NCI-H2081 (cell line): ENCODE measurements at regions not wholly inside any gene's neighbourhood (a gene's known extent, or its start where the extent isn't known, plus 50 kb on each side); places are given as distances from the start of the nearest gene placed in this dataset.
"Not testable (repeated sequence)": the region's sequence is repeated elsewhere in the genome, so short reads cannot be mapped to it uniquely, and the experiment has no call there.

Source experiments
- DNase-seq, 2 experiments: peaks; one replicate each; lab custom pipeline; 2025; lab: John Stamatoyannopoulos, UW

DNA sequence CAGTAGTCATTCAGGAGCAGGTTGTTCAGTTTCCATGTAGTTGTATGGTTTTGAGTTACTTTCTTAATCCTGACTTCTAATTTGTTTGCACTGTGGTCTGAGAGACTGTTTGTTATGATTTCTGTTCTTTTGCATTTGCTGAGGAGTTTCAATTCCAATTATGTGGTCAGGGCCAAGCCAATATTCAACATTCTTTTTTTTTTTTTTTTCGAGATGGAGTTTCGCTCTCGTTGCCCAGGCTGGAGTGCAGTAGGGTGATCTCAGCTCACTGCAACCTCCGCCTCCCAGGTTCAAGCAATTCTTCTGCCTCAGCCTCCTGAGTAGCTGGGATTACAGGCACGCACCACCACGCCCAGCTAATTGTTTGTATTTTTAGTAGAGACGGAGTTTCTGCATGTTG is 145.9 kb upstream of the NEGR1 start:
- DNase-seq: not testable (repeated sequence)

DNA sequence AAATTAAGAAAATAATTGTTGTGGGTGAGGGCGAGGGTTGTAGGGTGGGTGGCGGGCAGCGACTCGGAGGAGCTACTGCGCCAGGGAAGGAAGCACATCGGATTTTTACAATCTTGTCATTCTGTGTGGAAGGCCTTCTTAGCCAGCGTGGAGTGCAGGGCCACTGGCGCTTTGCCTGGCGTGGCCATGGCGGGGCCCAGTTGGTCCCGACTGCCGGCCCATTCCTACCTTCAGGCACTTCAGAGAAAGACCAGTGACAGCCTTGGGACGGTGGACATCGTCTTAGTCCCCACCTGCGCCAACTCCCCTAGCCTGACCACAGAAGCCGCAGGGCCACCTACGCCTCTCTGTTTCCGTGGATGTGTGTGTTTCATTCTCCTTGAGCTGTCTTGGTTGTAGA is 136.9 kb upstream of the NEGR1 start:
- no peak for DNase-seq

DNA sequence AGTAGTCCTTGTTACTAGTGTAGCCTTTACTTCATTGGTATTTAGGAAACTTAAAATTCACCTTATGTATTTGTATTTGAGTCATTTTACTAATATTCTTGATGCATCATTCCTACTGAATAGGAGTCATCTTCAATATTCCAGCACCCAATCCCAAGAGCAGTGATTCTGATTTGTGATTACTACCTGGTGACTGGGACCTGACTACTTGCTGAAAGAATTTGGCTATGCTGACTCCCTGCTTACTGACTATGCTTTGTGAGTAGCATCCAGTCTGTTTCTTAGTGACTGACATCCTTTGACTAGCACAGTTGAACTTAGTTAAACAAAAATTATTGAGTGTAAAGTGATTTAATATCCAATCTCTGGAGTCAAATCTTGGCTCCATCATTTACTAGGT is 129.9 kb upstream of the NEGR1 start:
- DNase-seq: no peak

DNA sequence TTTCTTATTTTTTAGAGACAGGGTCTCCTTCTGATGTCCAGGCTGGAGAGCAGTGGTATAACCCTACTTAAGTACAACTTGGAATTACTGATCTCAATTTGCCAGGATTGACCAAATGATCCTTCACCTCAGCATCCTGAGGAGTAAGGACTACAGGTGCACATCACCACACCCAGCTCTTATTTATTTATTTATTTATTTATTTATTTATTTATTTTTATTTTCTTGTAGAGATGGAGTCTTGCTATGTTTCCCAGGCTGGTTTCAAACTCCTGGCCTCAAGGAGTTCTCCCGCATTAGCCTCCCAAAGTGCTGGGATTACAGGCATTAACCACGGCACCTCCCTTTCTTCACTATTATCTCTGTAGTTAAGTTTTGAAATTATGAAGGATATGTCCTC is 117.5 kb upstream of the NEGR1 start:
- DNase-seq: no peak

DNA sequence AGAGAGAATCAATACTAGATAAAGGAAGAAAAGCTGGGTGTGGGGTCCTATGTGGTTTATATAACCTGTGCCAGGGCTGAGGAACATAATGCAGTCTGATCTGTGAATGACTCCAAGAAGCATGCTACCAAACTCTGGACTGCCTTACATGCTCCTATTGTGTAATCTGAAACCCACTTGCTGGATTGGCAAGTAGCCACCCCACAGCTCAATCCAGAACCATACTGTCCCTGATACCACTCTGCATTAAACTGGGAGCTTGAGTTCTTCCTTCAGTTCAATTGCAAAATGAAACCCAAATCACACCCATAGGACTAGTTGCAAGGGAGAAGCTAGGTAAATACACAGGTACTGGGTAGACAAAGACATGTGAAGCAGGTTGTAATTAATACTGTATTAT is 115.4 kb upstream of the NEGR1 start:
- peak in 1 of 2 experiments; percentile 14 for DNase-seq

DNA sequence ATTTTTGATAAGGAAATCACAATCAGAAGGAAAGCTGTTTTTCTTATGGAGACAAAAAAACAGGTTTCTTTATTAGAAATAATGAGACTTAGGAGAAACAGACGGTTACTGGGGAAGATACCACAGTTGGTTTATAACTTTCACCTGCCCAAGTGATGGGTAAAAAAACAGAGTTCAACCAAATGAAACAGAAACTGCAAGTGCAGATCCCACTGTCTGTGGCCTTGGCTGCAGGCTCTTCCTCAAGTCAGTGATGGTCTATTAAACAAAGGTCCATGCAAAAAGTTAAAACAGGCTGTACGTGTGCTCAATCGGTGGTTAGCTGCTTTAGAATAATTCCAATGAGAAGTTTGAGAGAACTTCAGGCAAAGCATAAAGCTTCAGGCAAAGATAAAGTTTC is 112.1 kb upstream of the NEGR1 start:
- DNase-seq: no peak

DNA sequence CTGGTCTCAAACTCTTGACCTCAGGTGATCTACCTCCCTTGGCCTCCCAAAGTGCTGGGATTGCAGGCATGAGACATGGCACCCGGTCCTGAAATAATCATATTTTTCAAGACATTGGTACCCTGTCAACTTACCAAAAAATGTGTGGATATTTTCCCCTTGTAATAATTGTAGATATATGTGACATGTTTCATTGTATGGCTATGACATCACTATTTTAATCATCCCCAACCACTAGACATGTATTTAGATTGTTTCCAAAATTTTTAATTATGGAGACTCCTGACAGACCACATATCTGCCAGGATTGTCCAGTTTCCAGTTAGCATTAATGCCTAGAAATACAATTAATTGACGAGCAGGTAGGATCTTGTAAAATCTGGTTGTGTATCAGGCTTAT is 96.7 kb upstream of the NEGR1 start:
- no peak for DNase-seq

DNA sequence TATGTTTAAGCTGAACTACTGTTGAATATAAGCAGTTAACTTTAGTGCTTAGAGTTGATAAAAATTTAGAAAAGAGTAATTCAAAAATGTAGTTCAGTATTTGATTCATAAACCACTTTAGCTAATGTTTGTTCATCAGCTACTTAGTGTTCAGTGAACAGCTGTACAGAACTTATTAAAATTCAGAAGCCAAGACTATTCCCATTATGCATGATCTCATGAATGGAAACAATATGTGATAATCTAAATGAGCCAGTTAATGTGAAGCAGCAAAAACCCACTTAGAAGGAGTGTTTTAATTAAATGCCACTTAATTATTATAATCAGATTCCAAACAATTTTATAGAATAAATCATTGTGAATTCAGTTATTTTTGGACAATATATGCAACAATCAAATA is 92.9 kb upstream of the NEGR1 start:
- DNase-seq: no peak

DNA sequence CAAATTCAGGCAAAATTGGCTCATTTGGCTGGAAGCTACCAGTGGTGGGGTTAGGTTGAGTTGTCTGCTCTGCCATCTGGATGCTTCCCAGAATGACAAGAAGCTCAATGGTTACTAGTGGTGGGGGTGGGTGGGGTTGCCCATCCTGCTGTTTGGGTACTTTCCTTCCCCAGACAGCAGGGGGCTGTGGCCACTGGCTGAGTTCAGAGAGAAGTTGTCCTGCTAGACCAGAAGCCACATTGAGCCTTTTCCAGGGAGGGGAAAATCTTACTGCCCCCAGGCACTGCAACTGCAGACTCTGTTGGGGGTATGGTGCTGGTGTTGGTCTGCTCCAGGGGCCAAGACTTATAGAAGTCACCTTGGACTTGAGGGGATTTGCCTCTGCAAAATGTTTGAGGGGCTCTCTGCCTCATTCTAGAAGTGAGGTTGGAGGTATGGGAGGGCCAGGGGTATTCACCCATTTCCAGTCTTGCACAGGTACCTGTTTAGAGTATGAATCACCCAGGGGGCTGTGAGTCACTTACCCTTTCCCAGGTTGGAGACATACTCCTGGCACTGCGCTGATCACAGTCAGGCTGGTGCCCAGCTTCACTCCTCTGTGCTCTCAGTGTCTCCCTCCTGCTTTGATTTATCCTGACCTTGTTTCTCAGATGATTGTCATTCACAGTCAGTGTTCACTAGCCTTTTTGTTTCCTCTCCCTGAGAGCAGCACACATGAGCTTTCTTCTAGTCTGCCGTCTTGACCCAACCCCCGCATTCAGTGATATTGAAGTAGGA is 89.1 kb upstream of the NEGR1 start:
- no peak for DNase-seq

DNA sequence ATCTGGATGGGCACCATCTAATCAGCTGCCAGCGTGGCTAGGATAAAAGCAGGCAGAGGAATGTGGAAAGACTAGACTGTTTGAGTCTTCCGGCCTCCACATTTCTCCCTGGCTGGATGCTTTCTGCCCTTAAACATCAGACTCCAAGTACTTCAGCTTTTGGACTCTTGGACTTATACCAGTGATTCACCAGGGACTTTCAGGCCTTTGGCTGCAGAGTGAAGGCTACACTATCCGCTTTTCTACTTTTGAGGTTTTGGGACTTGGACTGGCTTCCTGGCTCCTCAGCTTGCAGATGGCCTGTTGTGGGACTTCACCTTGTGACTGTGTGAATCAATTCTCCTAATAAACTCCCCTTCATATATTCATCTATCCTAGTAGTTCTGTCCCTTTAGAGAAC is 88.5 kb upstream of the NEGR1 start:
- not testable (repeated sequence) for DNase-seq

DNA sequence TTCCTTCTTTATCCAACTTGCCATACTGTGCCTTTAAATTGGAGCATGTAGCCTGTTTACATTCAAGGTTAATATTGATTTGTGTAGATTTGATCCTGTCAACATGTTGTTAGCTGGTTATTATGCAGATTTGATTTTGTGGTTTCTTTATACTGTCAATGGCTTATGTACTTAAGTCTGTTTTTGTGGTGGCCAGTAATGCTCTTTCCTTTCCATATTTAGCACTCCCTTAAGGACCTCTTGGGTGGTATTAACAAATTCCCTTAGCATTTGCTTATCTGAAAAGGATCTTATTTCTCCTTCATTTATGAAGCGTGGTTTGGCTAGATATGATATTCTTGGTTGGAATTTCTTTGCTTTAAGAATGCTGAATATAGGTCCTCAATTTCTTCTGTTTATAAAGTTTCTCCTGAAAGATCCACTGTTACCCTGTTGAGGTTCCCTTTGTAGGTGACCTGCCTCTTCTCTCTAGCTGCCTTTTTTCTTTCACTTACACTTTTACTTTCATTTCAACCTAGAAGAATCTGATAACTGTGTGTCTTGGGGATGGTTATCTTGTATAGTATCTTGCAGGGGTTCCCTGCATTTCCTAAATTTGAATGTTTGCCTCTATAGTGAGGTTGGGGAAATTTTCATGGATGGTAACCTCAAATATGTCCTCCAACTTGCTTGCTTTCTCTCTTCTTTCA is 86.9 kb upstream of the NEGR1 start:
- DNase-seq: no peak

DNA sequence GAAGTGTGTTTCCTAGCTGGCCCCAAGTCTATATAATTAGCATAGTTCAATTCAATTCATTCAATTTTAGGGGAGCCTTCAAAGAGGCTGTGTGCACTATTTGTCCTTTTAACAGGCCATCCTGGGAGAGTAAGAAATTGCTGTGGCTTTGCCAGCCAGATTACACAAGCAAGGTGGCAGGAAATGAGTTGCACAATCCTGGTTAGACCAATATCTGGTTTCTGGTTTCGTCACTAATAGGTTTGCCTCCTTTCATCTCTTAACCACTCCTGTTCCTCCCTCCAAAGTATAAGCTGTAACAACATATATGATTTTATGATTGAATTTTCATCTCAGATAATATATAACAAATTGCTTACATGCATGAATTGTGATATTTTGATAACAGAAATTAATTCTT is 84.1 kb upstream of the NEGR1 start:
- peak; percentile 22 to 66 for DNase-seq

DNA sequence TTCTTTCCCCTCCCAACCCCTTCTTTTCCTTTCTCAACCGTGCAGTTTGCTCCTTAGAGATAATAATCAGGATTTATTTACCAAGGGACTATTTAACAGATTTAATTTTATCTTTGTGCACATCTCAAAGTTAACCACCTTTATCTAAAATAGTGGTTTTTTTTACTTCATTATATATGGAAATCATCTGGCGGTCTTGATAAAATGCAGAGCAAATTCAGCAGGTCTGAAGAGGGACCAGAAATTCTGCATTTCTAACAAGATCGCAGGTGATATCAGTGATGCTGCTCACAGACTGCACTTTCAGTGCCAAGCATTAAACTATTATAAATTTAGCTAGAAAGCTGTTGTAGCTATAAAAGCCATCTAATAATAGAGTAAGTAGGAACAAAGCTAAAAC is 83.4 kb upstream of the NEGR1 start:
- no peak for DNase-seq

DNA sequence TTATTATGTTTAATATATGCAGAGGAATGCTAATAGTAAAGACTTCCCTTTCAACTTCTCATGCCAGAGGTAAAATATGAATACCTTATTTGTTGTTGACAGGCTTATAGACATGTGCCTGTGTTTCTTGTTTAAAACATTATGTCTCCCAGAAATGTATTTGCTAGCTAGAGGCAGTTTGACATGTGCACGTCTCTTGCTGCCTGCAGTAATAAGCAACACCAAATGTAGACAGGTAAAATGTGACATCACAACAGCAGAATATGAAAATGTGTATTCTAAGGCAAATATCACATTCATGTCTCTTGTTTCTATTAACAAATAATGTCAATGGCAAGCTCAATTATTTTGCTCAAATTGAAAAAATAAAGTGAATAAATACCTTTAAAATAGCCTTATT is 80.2 kb upstream of the NEGR1 start:
- DNase-seq: no peak

DNA sequence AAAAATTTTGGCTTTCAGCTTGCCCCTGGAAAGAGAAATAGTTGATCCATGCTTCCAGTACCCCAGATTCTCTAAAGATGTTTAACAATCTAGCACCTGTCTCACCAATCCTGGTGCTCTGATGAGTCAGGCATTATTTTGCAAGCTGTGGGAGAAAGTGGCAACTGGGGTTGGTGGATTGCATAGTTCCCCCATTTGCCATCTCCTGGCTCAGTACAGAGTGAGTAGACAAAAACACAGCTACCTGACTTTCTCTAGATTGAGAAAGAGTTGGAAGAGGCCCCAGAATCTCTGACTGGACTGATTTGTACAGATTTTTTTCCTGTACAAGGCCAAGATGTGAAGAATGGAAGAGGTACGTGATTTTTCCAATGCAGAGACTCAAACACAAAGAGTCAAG is 75.1 kb upstream of the NEGR1 start:
- DNase-seq: no peak

DNA sequence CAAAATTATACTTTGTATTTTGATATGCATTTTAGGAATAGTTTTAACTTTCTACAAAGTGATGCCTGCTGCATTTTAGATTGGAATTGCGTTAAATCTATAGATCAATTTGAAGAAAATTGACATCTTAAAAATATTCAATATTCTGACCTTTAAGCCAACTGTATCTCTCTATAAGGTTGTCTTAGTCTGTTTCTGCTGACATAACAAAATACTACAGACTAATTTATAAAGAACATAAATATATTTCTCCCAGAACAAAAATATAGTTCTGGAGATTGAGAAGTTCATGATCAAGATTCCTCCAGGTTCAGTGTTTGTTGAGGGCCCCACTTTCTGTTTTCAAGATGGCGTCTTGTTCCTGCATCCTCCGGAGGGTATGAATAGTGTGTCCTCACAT is 73.6 kb upstream of the NEGR1 start:
- no peak for DNase-seq

DNA sequence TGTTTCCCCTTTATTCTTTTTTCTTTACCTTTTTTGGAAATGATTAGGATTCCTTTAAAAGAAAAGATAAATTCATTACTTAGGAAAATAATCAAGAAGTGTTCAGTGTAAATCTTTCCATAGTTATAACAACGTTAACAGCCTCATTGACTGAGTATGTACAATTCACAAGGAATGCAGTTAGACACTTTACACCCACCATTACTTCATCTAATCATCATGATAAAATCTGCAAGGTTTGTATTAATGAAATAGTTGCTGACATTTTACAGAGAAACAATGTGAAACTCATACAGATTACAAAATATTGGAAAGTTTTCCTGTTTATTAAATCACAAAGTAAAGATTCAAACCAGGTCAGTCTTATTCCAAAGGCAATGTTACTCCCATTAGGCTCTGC is 59.3 kb upstream of the NEGR1 start:
- DNase-seq: no peak

DNA sequence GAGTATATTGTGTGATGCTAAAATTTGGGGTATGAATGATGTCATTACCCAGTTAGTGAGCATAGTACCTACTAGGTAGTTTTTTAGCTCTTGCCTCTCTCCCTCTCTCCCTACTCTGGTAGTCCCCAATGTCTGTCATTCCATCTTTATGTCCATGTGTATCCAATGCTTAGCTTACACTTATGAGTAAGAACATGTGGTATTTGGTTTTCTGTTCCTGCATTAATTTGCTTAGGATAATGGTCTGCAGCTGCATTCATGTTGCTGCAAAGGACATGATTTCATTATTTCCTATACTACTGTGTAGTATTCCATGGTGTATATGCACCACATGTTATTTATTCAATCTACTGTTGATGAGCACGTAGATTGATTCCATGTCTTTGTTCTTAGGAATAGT is 54.4 kb upstream of the NEGR1 start:
- DNase-seq: no peak
